Tibial nerve (tissue), 3 donors: ENCODE measurements at regions not wholly inside any gene's neighbourhood (a gene's known extent, or its start where the extent isn't known, plus 50 kb on each side); places are given as distances from the start of the nearest gene placed in this dataset.

Experiments used
- EP300 ChIP-seq, 2 donors: sonication (generic); formaldehyde crosslinking; IDR thresholded peaks; one replicate each; pipeline ENCODE4 v1.6.1; 2017; ENCODE audit warnings: antibody characterized with exemption in 2 of 2, mild to moderate bottlenecking in 1 of 2
- POLR2A ChIP-seq, 2 donors: fragments of 450-650 bp; IDR thresholded peaks; one replicate each; pipeline ENCODE4 v1.6.1; 2017; ENCODE audit warnings: antibody characterized with exemption in 2 of 2, mild to moderate bottlenecking in 2 of 2, moderate library complexity in 2 of 2

DNA sequence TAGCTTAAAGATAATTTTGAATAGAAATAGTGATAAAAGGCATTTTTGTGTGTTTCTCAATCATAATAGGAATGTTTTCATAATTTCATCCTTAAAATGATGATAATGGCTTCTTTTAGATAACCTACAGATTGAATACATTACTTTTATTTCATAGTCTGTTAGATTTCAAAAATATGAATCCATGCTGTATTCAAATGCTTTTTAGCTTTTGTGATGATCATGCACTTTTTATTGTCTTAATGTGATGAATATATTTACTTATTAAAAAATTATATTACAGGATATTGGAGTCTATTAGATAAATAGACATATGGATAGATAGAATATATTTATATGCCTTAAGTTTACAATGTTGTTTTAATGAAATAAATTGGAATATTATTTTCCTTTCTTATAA lies 886.8 kb upstream of the NOVA1 start:
- TF ChIP-seq POLR2A (IDR thresholded peaks at IDR 0.05) (no peak), EP300 (IDR thresholded peaks at IDR 0.05) (no peak)
